Memory B cell (primary cell): ENCODE measurements at regions not wholly inside any gene's neighbourhood (a gene's known extent, or its start where the extent isn't known, plus 50 kb on each side); places are given as distances from the start of the nearest gene placed in this dataset.
"Not testable (repeated sequence)": the region's sequence is repeated elsewhere in the genome, so short reads cannot be mapped to it uniquely, and the experiment has no call there.

Experiments
- ATAC-seq: fragments of 150-1000 bp; cut with Tn5 transposase; 2 replicates; pipeline ENCODE4 v1.10.0; 2021; ENCODE audit warnings: low read depth, mild to moderate bottlenecking, moderate library complexity
- DNase-seq, 2 donors: peaks; one replicate each; pipeline ENCODE4 v3.0.0; 2022; ENCODE audit warnings: low spot score in 2 of 2
- H3K27ac Mint-ChIP-seq: one replicate; pipeline ENCODE4 v1.8.0; 2022; ENCODE audit warnings: mild to moderate bottlenecking, moderate library complexity, mixed read lengths
- H3K27me3 Mint-ChIP-seq: one replicate; pipeline ENCODE4 v1.8.0; 2022; ENCODE audit warnings: mixed read lengths
- H3K36me3 Mint-ChIP-seq: one replicate; pipeline ENCODE4 v1.8.0; 2022; ENCODE audit warnings: mild to moderate bottlenecking, mixed read lengths
- H3K4me1 Mint-ChIP-seq: one replicate; pipeline ENCODE4 v1.8.0; 2022; ENCODE audit warnings: mixed read lengths
- H3K4me3 Mint-ChIP-seq: one replicate; pipeline ENCODE4 v1.8.0; 2022; ENCODE audit warnings: mild to moderate bottlenecking, moderate library complexity, mixed read lengths
- H3K9me3 Mint-ChIP-seq: one replicate; pipeline ENCODE4 v1.8.0; 2022; ENCODE audit warnings: mixed read lengths

DNA sequence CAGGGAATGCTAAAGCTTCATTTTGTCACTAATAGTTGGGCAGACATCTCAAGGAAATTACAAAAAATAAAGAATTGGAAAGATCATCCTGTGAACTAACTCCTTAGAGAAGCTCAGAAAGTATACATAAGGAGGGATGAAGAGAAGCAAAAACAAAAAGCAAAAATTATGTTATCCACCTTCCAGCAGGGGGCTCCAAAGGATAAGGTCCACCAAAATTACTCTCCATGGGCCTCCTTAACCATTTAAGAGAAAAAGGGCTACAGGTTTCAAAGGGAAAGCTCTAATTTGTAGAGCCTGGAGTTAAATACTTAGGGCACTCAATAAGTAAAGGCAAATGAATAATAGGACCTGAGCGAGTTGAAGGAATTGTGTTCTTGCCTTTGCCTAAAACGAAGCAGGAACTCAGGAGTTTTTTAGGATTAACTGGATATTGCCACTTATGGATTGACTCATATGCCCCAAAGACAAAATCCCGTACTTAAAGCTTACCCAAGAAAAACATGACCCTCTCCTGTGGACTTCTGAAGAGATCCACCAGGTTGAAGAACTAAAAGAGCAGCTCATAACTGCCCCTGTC is 1167.9 kb downstream of the DSC3 start:
- Mint-ChIP-seq H3K36me3 (no peaks in the 10 kb centered on the region), H3K27ac (no peak overlapping the region), H3K4me3 (no peak overlapping the region), H3K4me1 (no peaks in the 10 kb centered on the region), H3K9me3 (peaks cover 4% of the 10 kb centered on the region), H3K27me3 (no peaks in the 10 kb centered on the region)
- DNase-seq (no peak), ATAC-seq (no peak)

DNA sequence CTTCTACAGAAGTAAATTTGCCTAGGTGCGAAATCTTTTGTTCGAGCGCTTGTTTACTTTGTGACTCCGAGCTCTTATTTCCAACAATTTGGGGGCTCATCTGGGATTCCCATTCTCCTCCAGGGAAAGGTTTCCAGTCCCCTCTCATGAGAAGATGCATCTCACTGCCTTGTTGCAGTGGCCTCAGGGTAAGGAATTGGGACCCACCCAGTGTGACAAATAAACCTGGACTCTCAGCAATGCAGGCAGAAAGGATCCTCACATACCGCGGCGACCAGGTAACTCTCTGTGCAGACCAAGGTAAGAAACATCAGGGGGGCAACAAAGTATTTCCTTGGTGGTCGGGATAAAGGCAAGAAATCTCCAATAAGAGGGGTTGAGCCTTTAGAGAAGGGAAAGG is 1169.3 kb downstream of the DSC3 start:
- Mint-ChIP-seq H3K4me1 (no peaks in the 10 kb centered on the region), H3K27me3 (no peaks in the 10 kb centered on the region), H3K4me3 (no peak overlapping the region), H3K27ac (no peak overlapping the region), H3K36me3 (no peaks in the 10 kb centered on the region), H3K9me3 (peaks cover 4% of the 10 kb centered on the region)
- ATAC-seq (no peak), DNase-seq (no peak)

- Mint-ChIP-seq H3K27ac (no peak overlapping the region), H3K4me3 (no peak overlapping the region), H3K9me3 (peaks cover 3% of the 10 kb centered on the region), H3K4me1 (no peaks in the 10 kb centered on the region), H3K36me3 (no peaks in the 10 kb centered on the region), H3K27me3 (no peaks in the 10 kb centered on the region)
- ATAC-seq (no peak), DNase-seq (no peak)
Measured at GRCh38 chr18:29871246-29871645, 1171.3 kb downstream of the DSC3 start.

DNA sequence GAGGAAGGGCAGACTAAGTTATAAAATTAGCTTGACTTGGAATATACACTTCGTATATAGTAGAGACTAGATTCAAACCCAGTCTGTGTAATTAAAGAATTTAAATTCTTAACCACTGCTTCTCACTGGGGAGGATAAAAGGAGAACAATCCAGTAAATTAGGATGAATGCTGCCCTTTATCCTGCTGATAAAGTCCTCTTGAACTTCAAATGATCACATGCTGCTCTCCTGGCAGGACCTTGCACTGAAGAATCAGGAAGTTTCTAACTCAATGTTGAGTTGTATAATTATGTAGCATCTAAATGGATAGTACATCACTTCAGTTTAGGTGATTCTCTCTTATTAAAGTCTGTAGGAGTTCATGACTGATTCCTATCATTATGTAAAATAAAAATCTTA is 1179.7 kb downstream of the DSC3 start:
- ATAC-seq (no peak), DNase-seq (no peak)
- Mint-ChIP-seq H3K36me3 (no peaks in the 10 kb centered on the region), H3K4me1 (no peaks in the 10 kb centered on the region), H3K9me3 (peaks cover 4% of the 10 kb centered on the region), H3K27me3 (no peaks in the 10 kb centered on the region), H3K4me3 (no peak overlapping the region), H3K27ac (no peak overlapping the region)

- Mint-ChIP-seq H3K36me3 (no peaks in the 10 kb centered on the region), H3K4me1 (no peaks in the 10 kb centered on the region), H3K27me3 (no peaks in the 10 kb centered on the region), H3K27ac (no peak overlapping the region), H3K9me3 (peaks cover 7% of the 10 kb centered on the region), H3K4me3 (no peak overlapping the region)
- DNase-seq: no peak
- ATAC-seq: no peak
Measured at GRCh38 chr18:29855637-29856036, 1186.9 kb downstream of the DSC3 start.

GRCh38 chr18:29853126-29853525 is 1189.4 kb downstream of the DSC3 start:
- no peak for DNase-seq
- ATAC-seq: no peak

GRCh38 chr18:29849144-29849543 is 1193.4 kb downstream of the DSC3 start:
- DNase-seq (no peak), ATAC-seq (no peak)
- H3K4me3 Mint-ChIP-seq: no peak overlapping the region
- no peaks in the 10 kb centered on the region for H3K36me3 Mint-ChIP-seq
- H3K27me3 Mint-ChIP-seq: no peaks in the 10 kb centered on the region
- H3K9me3 Mint-ChIP-seq: peaks cover 4% of the 10 kb centered on the region
- H3K4me1 Mint-ChIP-seq: no peaks in the 10 kb centered on the region
- no peak overlapping the region for H3K27ac Mint-ChIP-seq

More at GRCh38 chr18:29853126-29853525, 1189.4 kb downstream of the DSC3 start:
- Mint-ChIP-seq H3K27me3 (no peaks in the 10 kb centered on the region), H3K36me3 (no peaks in the 10 kb centered on the region), H3K4me3 (no peak overlapping the region), H3K9me3 (peaks cover 5% of the 10 kb centered on the region), H3K27ac (no peak overlapping the region), H3K4me1 (no peaks in the 10 kb centered on the region)

GRCh38 chr18:29841631-29842030 is 1200.9 kb downstream of the DSC3 start:
- no peak for DNase-seq
- H3K9me3 Mint-ChIP-seq: peaks cover 4% of the 10 kb centered on the region
- no peaks in the 10 kb centered on the region for H3K36me3 Mint-ChIP-seq
- no peak overlapping the region for H3K4me3 Mint-ChIP-seq
- no peaks in the 10 kb centered on the region for H3K27me3 Mint-ChIP-seq
- ATAC-seq: no peak
- no peak overlapping the region for H3K27ac Mint-ChIP-seq
- no peaks in the 10 kb centered on the region for H3K4me1 Mint-ChIP-seq

DNA sequence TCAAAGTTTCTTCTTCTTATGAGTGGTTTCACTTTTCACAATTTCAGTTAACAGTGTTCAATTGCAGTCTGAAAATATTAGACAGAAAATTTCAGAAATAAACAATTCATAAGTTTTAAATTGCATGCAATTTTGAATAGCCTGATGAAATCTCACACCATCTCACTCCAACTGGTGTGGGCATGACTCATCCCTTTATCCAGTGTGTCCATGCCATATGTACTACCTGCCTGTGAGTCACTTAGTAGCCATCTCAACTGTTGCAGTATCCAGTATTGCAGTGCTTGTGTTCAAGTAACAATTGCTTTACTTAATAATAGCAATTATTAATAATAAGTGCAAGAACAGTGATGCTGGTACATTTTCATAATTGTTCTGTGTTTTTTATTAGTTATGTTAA is 1202.5 kb downstream of the DSC3 start:
- ATAC-seq: no peak
- Mint-ChIP-seq H3K4me1 (no peaks in the 10 kb centered on the region), H3K27me3 (no peaks in the 10 kb centered on the region), H3K4me3 (no peak overlapping the region), H3K36me3 (no peaks in the 10 kb centered on the region), H3K27ac (no peak overlapping the region), H3K9me3 (peaks cover 4% of the 10 kb centered on the region)
- no peak for DNase-seq

DNA sequence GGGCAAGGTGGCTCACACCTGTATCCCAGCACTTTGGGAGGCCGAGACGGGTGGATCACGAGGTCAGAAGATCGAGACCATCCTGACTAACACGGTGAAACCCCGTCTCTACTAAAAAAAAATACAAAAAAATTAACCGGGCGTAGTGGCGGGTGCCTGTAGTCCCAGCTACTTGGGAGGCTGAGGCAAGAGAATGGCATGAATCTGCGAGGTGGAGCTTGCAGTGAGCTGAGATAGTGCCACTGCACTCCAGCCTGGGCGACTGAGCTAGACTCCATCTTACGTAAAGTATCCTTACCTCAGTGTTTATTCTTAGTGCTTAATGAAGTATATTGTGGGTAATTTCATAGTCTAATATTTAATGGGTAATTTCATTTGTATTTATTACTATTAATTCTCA is 1203.6 kb downstream of the DSC3 start:
- not testable (repeated sequence) for H3K9me3 Mint-ChIP-seq, H3K27ac Mint-ChIP-seq, H3K36me3 Mint-ChIP-seq, ATAC-seq, H3K27me3 Mint-ChIP-seq, DNase-seq, H3K4me1 Mint-ChIP-seq, H3K4me3 Mint-ChIP-seq

DNA sequence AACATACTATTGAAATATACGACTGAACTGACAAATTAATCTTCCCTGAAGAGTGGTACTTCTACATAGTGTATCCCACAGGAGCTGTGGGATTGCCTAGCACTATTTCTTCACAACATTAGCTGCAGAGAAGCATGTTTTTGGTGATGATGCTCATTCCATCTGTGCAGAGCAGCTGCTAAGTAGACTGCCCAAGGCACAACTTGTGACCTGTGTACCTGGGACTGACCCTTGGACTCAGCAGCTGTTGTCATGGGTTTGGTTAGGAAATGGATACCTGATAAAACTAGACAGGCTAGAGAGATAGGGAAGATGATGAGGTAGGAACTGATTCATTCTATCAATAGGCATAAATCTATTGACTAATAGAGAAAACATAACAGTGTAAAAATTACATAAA is 1204.0 kb downstream of the DSC3 start:
- Mint-ChIP-seq H3K27me3 (no peaks in the 10 kb centered on the region), H3K36me3 (no peaks in the 10 kb centered on the region), H3K9me3 (peaks cover 4% of the 10 kb centered on the region), H3K4me1 (no peaks in the 10 kb centered on the region), H3K4me3 (no peak overlapping the region), H3K27ac (no peak overlapping the region)
- DNase-seq (no peak), ATAC-seq (no peak)

- Mint-ChIP-seq H3K27me3 (no peaks in the 10 kb centered on the region), H3K27ac (no peak overlapping the region), H3K4me1 (no peaks in the 10 kb centered on the region), H3K4me3 (no peak overlapping the region), H3K36me3 (no peaks in the 10 kb centered on the region), H3K9me3 (peaks cover 9% of the 10 kb centered on the region)
- no peak for DNase-seq
- ATAC-seq: no peak
Measured at GRCh38 chr18:29823671-29824070, 1218.9 kb downstream of the DSC3 start.

GRCh38 chr18:29821544-29821943 is 1221.0 kb downstream of the DSC3 start:
- Mint-ChIP-seq H3K27ac (no peak overlapping the region), H3K4me3 (no peak overlapping the region), H3K9me3 (peaks cover 9% of the 10 kb centered on the region), H3K27me3 (no peaks in the 10 kb centered on the region), H3K36me3 (no peaks in the 10 kb centered on the region), H3K4me1 (no peaks in the 10 kb centered on the region)
- ATAC-seq: no peak
- DNase-seq: no peak

GRCh38 chr18:29811519-29811918 is 1231.0 kb downstream of the DSC3 start:
- no peak overlapping the region for H3K27ac Mint-ChIP-seq
- H3K27me3 Mint-ChIP-seq: no peaks in the 10 kb centered on the region
- H3K4me1 Mint-ChIP-seq: no peaks in the 10 kb centered on the region
- DNase-seq (no peak), ATAC-seq (no peak)
- H3K36me3 Mint-ChIP-seq: no peaks in the 10 kb centered on the region
- H3K9me3 Mint-ChIP-seq: peaks cover 3% of the 10 kb centered on the region
- H3K4me3 Mint-ChIP-seq: no peak overlapping the region

- no peak overlapping the region for H3K27ac Mint-ChIP-seq
- H3K27me3 Mint-ChIP-seq: no peaks in the 10 kb centered on the region
- H3K4me3 Mint-ChIP-seq: no peak overlapping the region
- H3K36me3 Mint-ChIP-seq: no peaks in the 10 kb centered on the region
- ATAC-seq: no peak
- no peak for DNase-seq
- peaks cover 7% of the 10 kb centered on the region for H3K9me3 Mint-ChIP-seq
- no peaks in the 10 kb centered on the region for H3K4me1 Mint-ChIP-seq
Measured at GRCh38 chr18:29780816-29781215, 1261.7 kb downstream of the DSC3 start.
